Transverse colon (tissue), 4 donors: ENCODE measurements at regions not wholly inside any gene's neighbourhood (a gene's known extent, or its start where the extent isn't known, plus 50 kb on each side); places are given as distances from the start of the nearest gene placed in this dataset.

ENCODE experiments used
- DNase-seq: peaks from one replicate; pipeline ENCODE4 v3.0.0-alpha.2; 2019
- H3K27ac ChIP-seq, 4 donors: fragments of 200-600 bp; sonication (generic); 2 replicates each; pipeline ENCODE4 v1.5.1; 2016 to 2018; ENCODE audit warnings: inconsistent platforms in 4 of 4
- H3K27me3 ChIP-seq: fragments of 200-600 bp; sonication (generic); 2 replicates; pipeline ENCODE4 v1.5.1; 2017; ENCODE audit warnings: inconsistent platforms
- H3K36me3 ChIP-seq, 4 donors: fragments of 200-600 bp; sonication (generic); 2 replicates each; pipeline ENCODE4 v1.5.1; 2017 to 2019; ENCODE audit warnings: inconsistent platforms in 4 of 4
- H3K4me1 ChIP-seq, 4 donors: fragments of 200-600 bp; sonication (generic); 2 replicates each; pipeline ENCODE4 v1.5.1; 2017 to 2020; ENCODE audit warnings: inconsistent platforms in 4 of 4
- H3K4me3 ChIP-seq, 4 donors: fragments of 200-600 bp; sonication (generic); 1 replicate in 1 of 4; 2 replicates in 3 of 4; pipeline versions ENCODE4 v1.5.1 to v1.6.1; 2017 to 2019; ENCODE audit warnings: inconsistent platforms in 4 of 4
- H3K9me3 ChIP-seq, 2 donors: fragments of 200-600 bp; sonication (generic); 2 replicates each; pipeline ENCODE4 v1.5.1; 2017 to 2019; ENCODE audit warnings: inconsistent platforms in 2 of 2
- EP300 ChIP-seq: sonication (generic); formaldehyde crosslinking; IDR thresholded peaks from one replicate; pipeline ENCODE4 v1.6.1; 2017; ENCODE audit warnings: antibody characterized with exemption, low read depth
- POLR2A ChIP-seq: fragments of 450-650 bp; IDR thresholded peaks from one replicate; pipeline ENCODE4 v1.6.1; 2016; ENCODE audit warnings: antibody characterized with exemption, mild to moderate bottlenecking, moderate library complexity
- POLR2AphosphoS5 ChIP-seq, 3 donors: sonication (generic); formaldehyde crosslinking; IDR thresholded peaks; one replicate each; pipeline ENCODE4 v1.6.1; 2016; ENCODE audit warnings: antibody characterized with exemption in 3 of 3
- WGBS, 2 donors: methylation state at CpG; one replicate each; pipeline ENCODE4 v1.1.5; 2018; ENCODE audit warnings: low coverage in 1 of 2; 5-methylcytosine and 5-hydroxymethylcytosine counted together
- in situ Hi-C, 4 donors: fragments of 200-750 bp; cut with MboI; loops; one replicate each; pipeline versions ENCODE4 v1.15.0 to v1.15.1; 2017; ENCODE audit warnings: low sequenced_read_pairs in 3 of 4, low pct_ligation_motif_present in 1 of 4, low pct_unique_long_range_greater_than_20kb in 1 of 4
- intact Hi-C: fragments of 100-400 bp; cut with DNase I; formaldehyde crosslinking; loops from one replicate; pipeline ENCODE4 v1.15.1; 2023; ENCODE audit warnings: low total_unique reads
- TF ChIP-seq, protein P1 (sequence below), 5 experiments: fragments of 200-600 bp in 3 of 5; fragments of 450-650 bp in 2 of 5; sonication (generic) in 3 of 5; IDR thresholded peaks; 1 replicate in 2 of 5; 2 replicates in 3 of 5; pipeline ENCODE4 v1.5.1; 2016 to 2017; ENCODE audit warnings: antibody characterized with exemption in 5 of 5, inconsistent platforms in 3 of 5, mild to moderate bottlenecking in 2 of 5, moderate library complexity in 1 of 5

DNA sequence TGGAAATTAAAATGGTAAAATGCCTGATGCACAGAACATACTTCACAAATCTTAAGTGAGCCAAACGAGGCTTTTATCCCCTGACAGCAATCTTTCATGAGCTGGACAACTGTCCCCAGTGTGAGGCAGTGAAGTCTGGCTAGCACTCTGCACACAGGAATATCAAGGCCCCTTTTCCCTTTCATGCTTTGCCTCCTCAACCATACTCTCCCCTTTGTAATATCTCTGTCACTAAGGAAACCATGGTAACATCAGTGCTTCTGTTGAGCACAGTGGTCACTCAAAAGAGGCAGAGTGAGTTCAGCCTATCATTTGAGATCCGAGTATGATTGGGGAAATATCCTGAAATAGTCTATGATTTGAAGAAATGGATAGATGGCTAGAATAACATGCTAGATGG is 318.3 kb downstream of the ENC1 start:
- H3K4me1 ChIP-seq, result peaks cover 0 to 8% (median 7%) of the 10 kb centered on the region in 4 donors
- no peak overlapping the region for H3K4me3 ChIP-seq
- no peak overlapping the region for H3K27ac ChIP-seq
- intact Hi-C loops, result no loop called here
- no peak for DNase-seq
- 65 to 85% methylated on average over 2 of the region's 2 CpGs for WGBS, 2 donors
- H3K27me3 ChIP-seq, result no peaks in the 10 kb centered on the region
- H3K36me3 ChIP-seq, result no peaks in the 10 kb centered on the region
- no peak for TF ChIP-seq POLR2AphosphoS5 (IDR thresholded peaks at IDR 0.05)
- TF ChIP-seq POLR2A, result no peak
- TF ChIP-seq, protein P1, sequence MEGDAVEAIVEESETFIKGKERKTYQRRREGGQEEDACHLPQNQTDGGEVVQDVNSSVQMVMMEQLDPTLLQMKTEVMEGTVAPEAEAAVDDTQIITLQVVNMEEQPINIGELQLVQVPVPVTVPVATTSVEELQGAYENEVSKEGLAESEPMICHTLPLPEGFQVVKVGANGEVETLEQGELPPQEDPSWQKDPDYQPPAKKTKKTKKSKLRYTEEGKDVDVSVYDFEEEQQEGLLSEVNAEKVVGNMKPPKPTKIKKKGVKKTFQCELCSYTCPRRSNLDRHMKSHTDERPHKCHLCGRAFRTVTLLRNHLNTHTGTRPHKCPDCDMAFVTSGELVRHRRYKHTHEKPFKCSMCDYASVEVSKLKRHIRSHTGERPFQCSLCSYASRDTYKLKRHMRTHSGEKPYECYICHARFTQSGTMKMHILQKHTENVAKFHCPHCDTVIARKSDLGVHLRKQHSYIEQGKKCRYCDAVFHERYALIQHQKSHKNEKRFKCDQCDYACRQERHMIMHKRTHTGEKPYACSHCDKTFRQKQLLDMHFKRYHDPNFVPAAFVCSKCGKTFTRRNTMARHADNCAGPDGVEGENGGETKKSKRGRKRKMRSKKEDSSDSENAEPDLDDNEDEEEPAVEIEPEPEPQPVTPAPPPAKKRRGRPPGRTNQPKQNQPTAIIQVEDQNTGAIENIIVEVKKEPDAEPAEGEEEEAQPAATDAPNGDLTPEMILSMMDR (IDR thresholded peaks at IDR 0.05), result no peak
- TF ChIP-seq EP300, result no peak
- H3K9me3 ChIP-seq, result no peaks in the 10 kb centered on the region
- in situ Hi-C loops, result no loop called here

DNA sequence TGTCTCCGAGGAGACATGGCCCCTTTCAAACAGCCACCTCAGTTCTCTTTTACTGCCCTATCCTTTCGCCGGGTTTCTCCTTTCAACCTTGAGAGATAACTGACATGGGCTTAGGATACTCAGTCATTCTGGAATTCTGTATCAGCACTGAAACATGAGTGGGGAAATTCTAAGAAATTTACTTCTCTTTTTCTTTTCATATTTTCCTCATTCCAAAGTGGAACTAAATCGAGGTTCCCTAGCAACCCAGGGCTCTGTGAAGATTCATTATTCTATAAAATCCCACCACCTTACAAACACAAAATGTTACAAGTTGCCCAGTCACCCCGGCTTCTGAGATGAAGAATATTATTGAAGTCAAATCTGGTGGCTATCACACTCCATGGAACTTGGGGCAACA is 319.2 kb downstream of the ENC1 start:
- Histone ChIP-seq H3K36me3 (no peaks in the 10 kb centered on the region), H3K9me3 (no peaks in the 10 kb centered on the region), H3K4me1 (peaks cover 0 to under 1% (median 0%) of the 10 kb centered on the region in 4 donors), H3K27ac (no peak overlapping the region), H3K27me3 (no peaks in the 10 kb centered on the region), H3K4me3 (no peak overlapping the region)
- no peak for DNase-seq
- intact Hi-C loops (no loop called here), in situ Hi-C loops (no loop called here)
- WGBS, 2 donors, result 79 to 80% methylated on average over 4 to 5 of the region's 5 CpGs
- TF ChIP-seq EP300 (no peak), POLR2A (no peak), POLR2AphosphoS5 (IDR thresholded peaks at IDR 0.05) (no peak)
- TF ChIP-seq, protein P1 (IDR thresholded peaks at IDR 0.05), result no peak

DNA sequence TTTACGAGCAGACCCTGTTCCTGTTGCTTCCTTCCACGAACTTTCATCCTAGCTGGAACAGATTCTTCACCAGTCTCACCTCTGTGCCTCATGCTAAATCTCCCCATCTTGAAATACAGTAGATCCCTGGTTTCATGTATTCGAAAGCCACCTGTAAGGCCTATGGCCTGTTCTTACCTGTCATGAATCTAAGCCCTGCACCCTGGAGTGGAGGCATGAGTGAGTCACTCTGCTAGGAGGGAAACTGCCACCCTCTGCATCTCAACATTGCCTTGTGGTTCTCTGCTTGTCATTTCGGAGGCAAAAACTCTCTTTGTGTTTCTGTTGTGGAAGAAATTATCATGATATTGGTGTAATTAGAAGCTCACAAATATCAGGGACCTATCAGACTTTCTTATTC is 320.0 kb downstream of the ENC1 start:
- Histone ChIP-seq H3K4me3 (no peak overlapping the region), H3K36me3 (no peaks in the 10 kb centered on the region), H3K4me1 (no peaks in the 10 kb centered on the region), H3K27me3 (no peaks in the 10 kb centered on the region), H3K9me3 (no peaks in the 10 kb centered on the region), H3K27ac (no peak overlapping the region)
- in situ Hi-C loops, result no loop called here
- intact Hi-C loops, result no loop called here
- 90 to 100% methylated on average over 1 to 4 of the region's 4 CpGs for WGBS, 2 donors
- no peak for DNase-seq
- TF ChIP-seq POLR2A (no peak), EP300 (no peak), POLR2AphosphoS5 (IDR thresholded peaks at IDR 0.05) (no peak)
- TF ChIP-seq, protein P1 (IDR thresholded peaks at IDR 0.05), result no peak

DNA sequence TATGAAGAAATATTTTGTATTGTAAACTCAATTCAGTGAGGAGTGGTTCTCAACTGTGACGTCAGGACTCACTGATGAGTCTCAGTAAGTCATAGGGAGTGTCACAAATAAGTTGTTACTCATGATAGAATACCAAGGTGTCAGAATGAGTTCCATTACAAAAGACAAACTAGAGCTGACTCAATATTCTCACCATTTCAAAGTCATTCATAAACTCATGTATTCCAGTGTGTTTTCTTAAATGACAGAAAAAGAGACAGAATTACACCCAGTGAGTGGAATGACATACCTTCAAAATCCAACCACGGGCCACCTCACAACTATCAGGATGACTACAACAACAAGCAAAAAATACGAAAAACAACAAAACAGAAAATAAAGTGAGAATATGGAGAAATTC is 321.5 kb downstream of the ENC1 start:
- intact Hi-C loops (no loop called here), in situ Hi-C loops (no loop called here)
- Histone ChIP-seq H3K36me3 (no peaks in the 10 kb centered on the region), H3K9me3 (no peaks in the 10 kb centered on the region), H3K27me3 (no peaks in the 10 kb centered on the region), H3K4me3 (no peak overlapping the region), H3K4me1 (no peaks in the 10 kb centered on the region), H3K27ac (no peak overlapping the region)
- WGBS, 2 donors, result 74 to 95% methylated on average over 3 of the region's 3 CpGs
- DNase-seq, result no peak
- TF ChIP-seq POLR2A, result no peak
- TF ChIP-seq POLR2AphosphoS5 (IDR thresholded peaks at IDR 0.05), result no peak
- no peak for TF ChIP-seq EP300
- TF ChIP-seq, protein P1 (IDR thresholded peaks at IDR 0.05), result no peak
